WERI-Rb-1 (cell line): ENCODE measurements at regions not wholly inside any gene's neighbourhood (a gene's known extent, or its start where the extent isn't known, plus 50 kb on each side); places are given as distances from the start of the nearest gene placed in this dataset.

ENCODE experiments used
- DNase-seq: peaks from one replicate; pipeline ENCODE4 v3.0.0-alpha.2; 2020
- H3K27ac ChIP-seq: fragments of 250-450 bp; sonication (Bioruptor Pico); 2 replicates; pipeline ENCODE4 v1.5.1; 2020; ENCODE audit warnings: mild to moderate bottlenecking, moderate library complexity
- H3K27me3 ChIP-seq: fragments of 250-450 bp; sonication (Bioruptor Pico); 2 replicates; pipeline ENCODE4 v1.5.1; 2021; ENCODE audit warnings: mild to moderate bottlenecking, low read depth, moderate library complexity; ENCODE audit not compliant: insufficient read depth, severe bottlenecking
- H3K36me3 ChIP-seq: fragments of 250-450 bp; sonication (Bioruptor Pico); 2 replicates; pipeline ENCODE4 v1.5.1; 2020; ENCODE audit warnings: mild to moderate bottlenecking, moderate library complexity
- H3K4me3 ChIP-seq: 2 replicates; pipeline ENCODE4 v1.5.1; 2011; ENCODE audit warnings: low read depth, mild to moderate bottlenecking, control low read depth, low read length
- H3K9me3 ChIP-seq: fragments of 250-450 bp; sonication (Bioruptor Pico); 2 replicates; pipeline ENCODE4 v1.5.1; 2021; ENCODE audit warnings: mild to moderate bottlenecking, moderate library complexity; ENCODE audit not compliant: severe bottlenecking
- TF ChIP-seq, protein P1 (sequence below): IDR thresholded peaks from 2 replicates; pipeline ENCODE4 v1.5.1; 2011; ENCODE audit warnings: low read depth, mild to moderate bottlenecking, control low read depth, inconsistent platforms, low read length

DNA sequence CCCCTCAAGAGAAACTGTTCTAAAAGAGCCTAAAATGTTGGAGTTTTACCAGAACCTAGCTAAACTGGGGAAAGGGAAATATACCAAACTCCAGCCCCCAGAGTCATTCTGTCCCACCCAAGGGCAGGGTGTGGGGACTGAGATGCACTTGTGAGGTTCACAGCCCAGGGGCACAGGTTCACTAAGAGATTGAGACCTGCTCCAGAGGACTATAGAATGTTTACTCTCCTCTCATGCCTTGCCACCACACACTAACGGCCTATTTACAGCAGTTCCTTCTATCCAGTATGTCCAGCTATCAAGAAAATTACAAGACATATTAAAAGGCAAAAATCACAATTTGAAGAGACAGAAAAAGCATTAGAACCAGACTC lies 60.6 kb upstream of the PARP11 start:
- Histone ChIP-seq H3K4me3 (no peak overlapping the region), H3K36me3 (no peaks in the 10 kb centered on the region), H3K27me3 (peaks cover 34% of the 10 kb centered on the region), H3K27ac (no peak overlapping the region), H3K9me3 (no peaks in the 10 kb centered on the region)
- no peak for DNase-seq
- TF ChIP-seq, protein P1, sequence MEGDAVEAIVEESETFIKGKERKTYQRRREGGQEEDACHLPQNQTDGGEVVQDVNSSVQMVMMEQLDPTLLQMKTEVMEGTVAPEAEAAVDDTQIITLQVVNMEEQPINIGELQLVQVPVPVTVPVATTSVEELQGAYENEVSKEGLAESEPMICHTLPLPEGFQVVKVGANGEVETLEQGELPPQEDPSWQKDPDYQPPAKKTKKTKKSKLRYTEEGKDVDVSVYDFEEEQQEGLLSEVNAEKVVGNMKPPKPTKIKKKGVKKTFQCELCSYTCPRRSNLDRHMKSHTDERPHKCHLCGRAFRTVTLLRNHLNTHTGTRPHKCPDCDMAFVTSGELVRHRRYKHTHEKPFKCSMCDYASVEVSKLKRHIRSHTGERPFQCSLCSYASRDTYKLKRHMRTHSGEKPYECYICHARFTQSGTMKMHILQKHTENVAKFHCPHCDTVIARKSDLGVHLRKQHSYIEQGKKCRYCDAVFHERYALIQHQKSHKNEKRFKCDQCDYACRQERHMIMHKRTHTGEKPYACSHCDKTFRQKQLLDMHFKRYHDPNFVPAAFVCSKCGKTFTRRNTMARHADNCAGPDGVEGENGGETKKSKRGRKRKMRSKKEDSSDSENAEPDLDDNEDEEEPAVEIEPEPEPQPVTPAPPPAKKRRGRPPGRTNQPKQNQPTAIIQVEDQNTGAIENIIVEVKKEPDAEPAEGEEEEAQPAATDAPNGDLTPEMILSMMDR = no peak

DNA sequence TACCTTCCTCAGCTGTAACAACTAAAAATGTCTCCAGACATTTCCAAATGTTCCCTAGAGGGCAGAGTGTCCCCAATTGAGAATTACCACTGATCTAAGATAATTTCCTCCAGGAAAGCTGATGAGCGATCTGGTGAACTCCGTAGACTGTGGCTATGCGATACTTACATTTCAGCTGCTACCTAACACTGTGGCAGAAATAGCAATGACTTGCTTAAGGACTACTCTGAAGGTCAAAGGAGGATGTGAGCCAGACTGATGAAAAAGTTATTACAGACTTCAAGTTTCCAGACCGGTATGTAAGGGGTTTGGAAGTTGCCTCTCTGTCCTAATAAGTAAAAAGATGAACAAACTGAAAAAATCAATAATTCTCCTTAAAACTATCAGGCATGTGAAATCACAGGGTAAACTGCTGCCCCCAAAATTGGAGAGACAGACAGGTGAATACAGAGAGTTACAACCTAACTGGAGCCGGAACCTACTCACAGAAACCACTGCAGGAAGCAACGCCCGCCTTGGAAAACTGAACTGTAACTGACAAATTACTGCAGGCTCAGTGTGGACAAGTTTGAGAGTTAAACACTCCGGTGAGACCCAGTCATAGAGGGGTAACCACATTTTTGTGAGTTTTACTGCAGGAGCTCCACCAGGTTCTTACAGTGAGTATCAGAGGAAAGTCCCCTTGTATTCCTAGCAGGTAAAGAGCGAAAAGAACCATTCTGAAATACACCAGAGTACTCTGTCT lies 60.0 kb upstream of the PARP11 start:
- Histone ChIP-seq H3K27me3 (peaks cover 38% of the 10 kb centered on the region), H3K9me3 (no peaks in the 10 kb centered on the region), H3K4me3 (no peak overlapping the region), H3K27ac (no peak overlapping the region), H3K36me3 (no peaks in the 10 kb centered on the region)
- TF ChIP-seq, protein P1 = no peak
- DNase-seq = no peak

DNA sequence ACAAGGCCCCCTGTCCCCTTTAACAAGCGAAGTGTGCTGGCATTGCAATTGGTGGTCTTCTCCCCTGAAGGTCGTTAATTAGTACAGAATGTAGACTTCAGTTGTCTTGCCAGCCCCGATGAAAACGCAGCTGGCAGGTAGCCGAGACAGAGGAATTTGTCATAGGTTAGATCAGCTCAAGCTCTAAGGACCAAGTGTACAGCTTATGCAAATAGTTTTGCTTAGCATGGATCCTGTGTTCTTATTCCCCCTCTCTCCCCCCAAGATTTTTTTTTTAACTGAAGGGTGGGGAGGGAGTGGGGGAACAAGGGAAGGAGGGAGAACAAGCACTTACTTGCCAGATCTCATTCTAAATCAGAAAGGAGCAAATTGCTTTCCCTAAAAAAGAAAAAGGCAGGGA lies 58.6 kb upstream of the PARP11 start:
- Histone ChIP-seq H3K36me3 (no peaks in the 10 kb centered on the region), H3K4me3 (no peak overlapping the region)

DNA sequence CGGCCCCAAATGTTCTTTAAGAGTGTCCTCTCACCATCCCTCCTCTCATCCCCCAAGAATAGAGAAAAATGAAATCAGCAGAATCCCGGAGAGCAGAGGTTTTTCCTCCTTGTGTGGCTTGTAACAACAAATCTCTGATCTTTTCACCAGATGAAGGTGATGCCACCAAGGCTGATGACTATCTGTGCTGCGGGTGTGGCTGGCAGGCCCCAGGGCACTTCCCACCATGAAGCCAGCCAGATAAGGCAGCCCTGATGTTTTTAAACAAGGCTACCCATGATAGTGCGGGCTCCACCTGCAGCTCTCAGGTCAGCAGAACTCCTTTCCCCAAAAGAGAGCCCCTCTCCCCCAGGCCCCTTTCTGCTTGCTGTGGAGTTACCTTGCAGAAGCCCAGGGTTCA lies 58.0 kb upstream of the PARP11 start:
- Histone ChIP-seq H3K4me3 (no peak overlapping the region), H3K27ac (no peak overlapping the region), H3K27me3 (peaks cover 46% of the 10 kb centered on the region), H3K36me3 (no peaks in the 10 kb centered on the region), H3K9me3 (no peaks in the 10 kb centered on the region)
- no peak for DNase-seq
- TF ChIP-seq, protein P1 = no peak

More for the DNA sequence above, 58.6 kb upstream of the PARP11 start:
- peaks cover 43% of the 10 kb centered on the region for H3K27me3 ChIP-seq
- H3K27ac ChIP-seq = no peak overlapping the region
- H3K9me3 ChIP-seq = no peaks in the 10 kb centered on the region
- no peak for DNase-seq
- TF ChIP-seq, protein P1 = no peak

DNA sequence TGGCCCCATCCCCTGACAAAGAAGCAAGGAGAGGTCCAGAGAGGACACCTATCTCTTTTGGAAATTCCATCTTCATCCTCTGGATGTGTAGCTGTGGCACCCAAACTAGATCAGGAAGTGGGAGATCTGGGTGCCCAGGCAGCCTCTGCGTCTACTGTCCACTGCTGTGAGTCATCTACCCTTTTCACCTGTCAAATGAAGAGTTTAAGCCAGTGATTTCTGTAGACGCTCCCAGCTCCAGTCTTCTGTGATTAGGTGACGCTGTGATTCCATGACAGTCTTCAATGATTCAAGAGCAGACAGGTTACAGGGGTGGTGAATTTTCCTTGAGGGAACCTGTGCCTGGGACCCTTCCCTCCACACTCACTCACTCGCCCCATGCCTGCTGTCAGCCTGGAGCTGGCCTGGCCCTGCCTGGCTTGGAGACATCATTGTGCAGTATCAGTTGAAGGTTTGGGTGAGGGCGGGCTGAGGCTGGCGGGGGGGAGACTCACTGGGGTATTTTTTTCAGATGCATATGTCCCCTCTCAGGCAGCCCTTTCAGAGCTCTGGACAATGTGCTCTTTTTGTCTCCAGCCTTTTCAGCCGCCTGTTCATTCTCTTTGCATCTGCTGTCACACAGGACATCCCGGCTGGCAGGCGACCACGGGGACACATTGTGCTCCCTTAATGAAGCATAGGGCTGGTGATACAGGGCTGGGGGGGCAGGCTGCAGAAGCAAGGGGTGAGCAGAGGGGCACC lies 56.8 kb upstream of the PARP11 start:
- DNase-seq = no peak
- TF ChIP-seq, protein P1 = no peak
- Histone ChIP-seq H3K36me3 (no peaks in the 10 kb centered on the region), H3K9me3 (no peaks in the 10 kb centered on the region), H3K4me3 (no peak overlapping the region), H3K27me3 (peaks cover 49% of the 10 kb centered on the region), H3K27ac (no peak overlapping the region)
